Bone marrow (tissue), 2 donors: ENCODE measurements at regions not wholly inside any gene's neighbourhood (a gene's known extent, or its start where the extent isn't known, plus 50 kb on each side); places are given as distances from the start of the nearest gene placed in this dataset.

Experiments
- DNase-seq, 2 donors: peaks; one replicate each; lab custom pipeline; 2025; lab: John Stamatoyannopoulos, UW

GRCh38 chr17:31704483-31704882 lies 154.6 kb downstream of the COPRS start:
- DNase-seq = no peak

- no peak for DNase-seq
Measured at GRCh38 chr17:31702041-31702440, 157.0 kb downstream of the COPRS start.

GRCh38 chr17:31700973-31701372 lies 158.1 kb downstream of the COPRS start:
- no peak for DNase-seq

GRCh38 chr17:31699886-31700285 lies 159.2 kb downstream of the COPRS start:
- no peak for DNase-seq

- no peak for DNase-seq
Measured at GRCh38 chr17:31699281-31699680, 159.8 kb downstream of the COPRS start.

- no peak for DNase-seq
Measured at GRCh38 chr17:31698751-31699150, 160.3 kb downstream of the COPRS start.

- no peak for DNase-seq
Measured at GRCh38 chr17:31697838-31698237, 161.2 kb downstream of the COPRS start.

- no peak for DNase-seq
Measured at GRCh38 chr17:31696703-31697325, 162.2 kb downstream of the COPRS start.

- DNase-seq = no peak
Measured at GRCh38 chr17:31696184-31696602, 162.9 kb downstream of the COPRS start.

- DNase-seq = no peak
Measured at GRCh38 chr17:31695456-31696090, 163.5 kb downstream of the COPRS start.

- no peak for DNase-seq
Measured at GRCh38 chr17:31693433-31694220, 165.4 kb downstream of the COPRS start.

- DNase-seq = no peak
Measured at GRCh38 chr17:31692632-31693031, 166.4 kb downstream of the COPRS start.

- DNase-seq = no peak
Measured at GRCh38 chr17:31692027-31692426, 167.0 kb downstream of the COPRS start.

GRCh38 chr17:31691251-31691905 lies 167.7 kb downstream of the COPRS start:
- DNase-seq = no peak

- no peak for DNase-seq
Measured at GRCh38 chr17:31690151-31690551, 168.9 kb downstream of the COPRS start.

- DNase-seq = no peak
Measured at GRCh38 chr17:31688701-31689100, 170.3 kb downstream of the COPRS start.

- DNase-seq = no peak
Measured at GRCh38 chr17:31687505-31688126, 171.4 kb downstream of the COPRS start.

GRCh38 chr17:31686495-31686894 lies 172.5 kb downstream of the COPRS start:
- no peak for DNase-seq

GRCh38 chr17:31684901-31685300 lies 174.1 kb downstream of the COPRS start:
- DNase-seq = no peak

- DNase-seq = peak in 1 of 2 donors; percentile 20
Measured at GRCh38 chr17:31680126-31680525, 178.9 kb downstream of the COPRS start.

GRCh38 chr17:31679667-31680066 lies 179.4 kb downstream of the COPRS start:
- DNase-seq = no peak

GRCh38 chr17:31678431-31678830 lies 180.6 kb downstream of the COPRS start:
- DNase-seq = no peak
